ENCODE measurements at regions not wholly inside any gene's neighbourhood (a gene's known extent, or its start where the extent isn't known, plus 50 kb on each side); places are given as distances from the start of the nearest gene placed in this dataset.
"Not testable (repeated sequence)": the region's sequence is repeated elsewhere in the genome, so short reads cannot be mapped to it uniquely, and the experiment has no call there.

- Histone ChIP-seq H3K27me3 (ENCODE audit: control insufficient read depth in 1 of 2, insufficient read depth in 2 of 2, low read length in 2 of 2) (no peaks in the 10 kb centered on the region), H3K4me3 (ENCODE audit: low read depth in 1 of 2, low read length in 2 of 2) (no peak overlapping the region), H3K36me3 (ENCODE audit: control insufficient read depth in 2 of 2, insufficient read depth in 2 of 2, low read length in 1 of 2) (no peaks in the 10 kb centered on the region), H3K4me1 (ENCODE audit: control insufficient read depth in 2 of 2, insufficient read depth in 2 of 2, low read length in 1 of 2) (no peaks in the 10 kb centered on the region), H3K9me3 (ENCODE audit: control insufficient read depth in 2 of 2, insufficient read depth in 1 of 2, low read depth in 1 of 2, low read length in 1 of 2) (no peaks in the 10 kb centered on the region), H3K27ac (ENCODE audit: low read depth in 2 of 2, low read length in 1 of 2) (no peak overlapping the region)
- WGBS, 2 donors, result 62 to 64% methylated on average over 1 of the region's 1 CpG
Measured at GRCh38 chr13:90498096-90498495, 849.4 kb upstream of the MIR17HG start.

- no peaks in the 10 kb centered on the region for H3K9me3 ChIP-seq (ENCODE audit: control insufficient read depth in 2 of 2, insufficient read depth in 1 of 2, low read depth in 1 of 2, low read length in 1 of 2)
Measured at GRCh38 chr13:90498816-90499215, 848.7 kb upstream of the MIR17HG start.

GRCh38 chr13:90500569-90500968, 846.9 kb upstream of the MIR17HG start:
- H3K27me3 ChIP-seq (ENCODE audit: control insufficient read depth in 1 of 2, insufficient read depth in 2 of 2, low read length in 2 of 2), result no peaks in the 10 kb centered on the region

More at GRCh38 chr13:90498816-90499215, 848.7 kb upstream of the MIR17HG start:
- H3K27ac ChIP-seq (ENCODE audit: low read depth in 2 of 2, low read length in 1 of 2), result no peak overlapping the region
- no peak overlapping the region for H3K4me3 ChIP-seq (ENCODE audit: low read depth in 1 of 2, low read length in 2 of 2)
- 2 to 18% methylated on average over 1 of the region's 1 CpG for WGBS, 2 donors
- no peaks in the 10 kb centered on the region for H3K27me3 ChIP-seq (ENCODE audit: control insufficient read depth in 1 of 2, insufficient read depth in 2 of 2, low read length in 2 of 2)
- no peaks in the 10 kb centered on the region for H3K36me3 ChIP-seq (ENCODE audit: control insufficient read depth in 2 of 2, insufficient read depth in 2 of 2, low read length in 1 of 2)
- no peaks in the 10 kb centered on the region for H3K4me1 ChIP-seq (ENCODE audit: control insufficient read depth in 2 of 2, insufficient read depth in 2 of 2, low read length in 1 of 2)

GRCh38 chr13:90502153-90502552, 845.3 kb upstream of the MIR17HG start:
- H3K27ac ChIP-seq (ENCODE audit: low read depth in 2 of 2, low read length in 1 of 2), result no peak overlapping the region
- no peaks in the 10 kb centered on the region for H3K4me1 ChIP-seq (ENCODE audit: control insufficient read depth in 2 of 2, insufficient read depth in 2 of 2, low read length in 1 of 2)
- no peaks in the 10 kb centered on the region for H3K36me3 ChIP-seq (ENCODE audit: control insufficient read depth in 2 of 2, insufficient read depth in 2 of 2, low read length in 1 of 2)
- H3K27me3 ChIP-seq (ENCODE audit: control insufficient read depth in 1 of 2, insufficient read depth in 2 of 2, low read length in 2 of 2), result no peaks in the 10 kb centered on the region
- H3K4me3 ChIP-seq (ENCODE audit: low read depth in 1 of 2, low read length in 2 of 2), result no peak overlapping the region
- H3K9me3 ChIP-seq (ENCODE audit: control insufficient read depth in 2 of 2, insufficient read depth in 1 of 2, low read depth in 1 of 2, low read length in 1 of 2), result no peaks in the 10 kb centered on the region
- WGBS, 2 donors, result 79 to 94% methylated on average over 1 of the region's 1 CpG

More at GRCh38 chr13:90500569-90500968, 846.9 kb upstream of the MIR17HG start:
- no peak overlapping the region for H3K27ac ChIP-seq (ENCODE audit: low read depth in 2 of 2, low read length in 1 of 2)
- no peaks in the 10 kb centered on the region for H3K36me3 ChIP-seq (ENCODE audit: control insufficient read depth in 2 of 2, insufficient read depth in 2 of 2, low read length in 1 of 2)
- no peaks in the 10 kb centered on the region for H3K4me1 ChIP-seq (ENCODE audit: control insufficient read depth in 2 of 2, insufficient read depth in 2 of 2, low read length in 1 of 2)
- no peaks in the 10 kb centered on the region for H3K9me3 ChIP-seq (ENCODE audit: control insufficient read depth in 2 of 2, insufficient read depth in 1 of 2, low read depth in 1 of 2, low read length in 1 of 2)
- no peak overlapping the region for H3K4me3 ChIP-seq (ENCODE audit: low read depth in 1 of 2, low read length in 2 of 2)
- 38 to 64% methylated on average over 2 of the region's 2 CpGs for WGBS, 2 donors

DNA sequence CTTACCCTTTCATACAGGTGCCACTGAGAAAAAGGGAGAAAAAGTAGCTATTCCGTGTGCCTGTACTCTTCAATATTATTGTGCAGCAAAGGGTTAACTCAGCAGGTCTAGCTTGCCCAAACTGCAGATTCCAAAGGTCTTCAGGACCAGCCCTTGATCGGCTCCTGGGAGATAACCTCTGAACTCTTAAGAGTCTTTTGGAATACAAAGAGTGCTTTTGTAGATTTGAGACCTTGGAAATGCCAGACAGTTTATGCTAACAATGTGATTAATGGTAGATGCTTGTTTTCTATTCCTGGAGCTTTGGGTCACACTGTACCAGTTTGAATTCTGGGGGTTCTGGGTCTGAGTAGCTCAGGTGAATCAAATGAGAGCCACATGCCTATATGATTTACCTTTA, 844.7 kb upstream of the MIR17HG start:
- no peaks in the 10 kb centered on the region for H3K9me3 ChIP-seq (ENCODE audit: control insufficient read depth in 2 of 2, insufficient read depth in 1 of 2, low read depth in 1 of 2, low read length in 1 of 2)
- no peak overlapping the region for H3K4me3 ChIP-seq (ENCODE audit: low read depth in 1 of 2, low read length in 2 of 2)
- H3K4me1 ChIP-seq (ENCODE audit: control insufficient read depth in 2 of 2, insufficient read depth in 2 of 2, low read length in 1 of 2), result no peaks in the 10 kb centered on the region
- H3K27me3 ChIP-seq (ENCODE audit: control insufficient read depth in 1 of 2, insufficient read depth in 2 of 2, low read length in 2 of 2), result no peaks in the 10 kb centered on the region
- H3K27ac ChIP-seq (ENCODE audit: low read depth in 2 of 2, low read length in 1 of 2), result no peak overlapping the region
- WGBS, 2 donors, result 20 to 24% methylated on average over 2 of the region's 2 CpGs
- no peaks in the 10 kb centered on the region for H3K36me3 ChIP-seq (ENCODE audit: control insufficient read depth in 2 of 2, insufficient read depth in 2 of 2, low read length in 1 of 2)

DNA sequence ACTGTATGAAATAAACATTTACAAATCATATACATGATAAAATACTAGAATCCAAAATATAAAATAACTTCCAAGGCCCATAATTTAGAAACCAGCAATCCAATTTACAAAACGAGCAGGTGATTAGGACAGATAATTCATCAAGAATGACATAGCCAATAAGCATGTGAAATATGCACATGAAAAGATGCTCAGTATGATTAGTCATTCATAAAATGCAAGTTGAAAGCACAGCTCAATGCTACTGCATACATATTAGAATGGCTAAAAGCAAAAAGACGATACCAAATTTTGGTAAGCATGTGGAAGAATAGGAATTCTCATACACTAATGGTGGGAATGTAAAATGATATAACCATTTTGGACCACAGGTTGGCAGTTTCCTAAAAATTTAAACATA, 837.2 kb upstream of the MIR17HG start:
- Histone ChIP-seq H3K27me3 (ENCODE audit: control insufficient read depth in 1 of 2, insufficient read depth in 2 of 2, low read length in 2 of 2) (no peaks in the 10 kb centered on the region), H3K36me3 (ENCODE audit: control insufficient read depth in 2 of 2, insufficient read depth in 2 of 2, low read length in 1 of 2) (no peaks in the 10 kb centered on the region), H3K27ac (ENCODE audit: low read depth in 2 of 2, low read length in 1 of 2) (no peak overlapping the region), H3K4me1 (ENCODE audit: control insufficient read depth in 2 of 2, insufficient read depth in 2 of 2, low read length in 1 of 2) (no peaks in the 10 kb centered on the region), H3K4me3 (ENCODE audit: low read depth in 1 of 2, low read length in 2 of 2) (no peak overlapping the region), H3K9me3 (ENCODE audit: control insufficient read depth in 2 of 2, insufficient read depth in 1 of 2, low read depth in 1 of 2, low read length in 1 of 2) (no peaks in the 10 kb centered on the region)
- 74 to 79% methylated on average over 2 of the region's 2 CpGs for WGBS, 2 donors

DNA sequence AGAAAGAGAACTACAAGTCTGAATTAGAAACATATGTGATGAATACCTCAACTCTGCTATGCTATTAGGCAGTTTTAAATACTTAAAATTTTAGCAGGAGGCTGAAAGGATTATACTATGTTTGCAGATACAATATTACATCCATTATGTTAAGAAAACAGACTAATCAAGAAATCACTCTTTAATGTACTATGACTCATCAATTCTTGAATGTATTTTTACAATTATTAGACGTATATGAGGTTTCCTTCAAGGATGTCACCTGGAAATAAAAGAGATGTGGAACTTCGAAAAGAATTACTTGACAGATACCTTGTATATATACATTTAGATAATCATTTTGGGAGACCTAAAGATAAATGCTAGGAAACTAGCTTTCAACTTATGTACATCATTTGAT, 835.6 kb upstream of the MIR17HG start:
- Histone ChIP-seq H3K27me3 (ENCODE audit: control insufficient read depth in 1 of 2, insufficient read depth in 2 of 2, low read length in 2 of 2) (no peaks in the 10 kb centered on the region), H3K27ac (ENCODE audit: low read depth in 2 of 2, low read length in 1 of 2) (no peak overlapping the region), H3K36me3 (ENCODE audit: control insufficient read depth in 2 of 2, insufficient read depth in 2 of 2, low read length in 1 of 2) (no peaks in the 10 kb centered on the region), H3K9me3 (ENCODE audit: control insufficient read depth in 2 of 2, insufficient read depth in 1 of 2, low read depth in 1 of 2, low read length in 1 of 2) (no peaks in the 10 kb centered on the region), H3K4me3 (ENCODE audit: low read depth in 1 of 2, low read length in 2 of 2) (no peak overlapping the region), H3K4me1 (ENCODE audit: control insufficient read depth in 2 of 2, insufficient read depth in 2 of 2, low read length in 1 of 2) (no peaks in the 10 kb centered on the region)
- WGBS, 2 donors, result 42 to 55% methylated on average over 2 of the region's 2 CpGs

DNA sequence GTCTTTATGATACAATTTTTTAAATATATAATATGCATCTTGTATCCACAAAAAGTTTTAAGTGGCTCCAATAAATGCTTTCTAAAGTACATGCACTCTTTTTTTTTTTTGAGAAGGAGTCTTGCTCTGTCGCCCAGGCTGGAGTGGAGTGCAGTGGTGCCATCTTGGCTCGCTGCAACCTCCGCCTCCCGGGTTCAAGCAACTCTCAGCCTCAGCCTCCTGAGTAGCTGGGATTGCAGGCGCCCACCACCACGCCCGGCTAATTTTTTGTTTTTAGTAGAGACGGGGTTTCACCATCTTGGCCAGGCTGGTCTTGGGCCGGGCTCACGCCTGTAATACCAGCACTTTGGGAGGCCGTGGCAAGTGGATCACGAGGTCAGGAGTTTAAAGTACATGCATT, 832.8 kb upstream of the MIR17HG start:
- H3K36me3 ChIP-seq (ENCODE audit: control insufficient read depth in 2 of 2, insufficient read depth in 2 of 2, low read length in 1 of 2); H3K27me3 ChIP-seq (ENCODE audit: control insufficient read depth in 1 of 2, insufficient read depth in 2 of 2, low read length in 2 of 2); H3K4me1 ChIP-seq (ENCODE audit: control insufficient read depth in 2 of 2, insufficient read depth in 2 of 2, low read length in 1 of 2); H3K9me3 ChIP-seq (ENCODE audit: control insufficient read depth in 2 of 2, insufficient read depth in 1 of 2, low read depth in 1 of 2, low read length in 1 of 2); H3K4me3 ChIP-seq (ENCODE audit: low read depth in 1 of 2, low read length in 2 of 2); H3K27ac ChIP-seq (ENCODE audit: low read depth in 2 of 2, low read length in 1 of 2): not testable (repeated sequence)
- WGBS, 2 donors, result 90 to 93% methylated on average over 12 of the region's 12 CpGs

GRCh38 chr13:90518417-90518816, 829.1 kb upstream of the MIR17HG start:
- H3K27ac ChIP-seq (ENCODE audit: low read depth in 2 of 2, low read length in 1 of 2), result no peak overlapping the region
- H3K36me3 ChIP-seq (ENCODE audit: control insufficient read depth in 2 of 2, insufficient read depth in 2 of 2, low read length in 1 of 2), result no peaks in the 10 kb centered on the region
- no peak overlapping the region for H3K4me3 ChIP-seq (ENCODE audit: low read depth in 1 of 2, low read length in 2 of 2)

DNA sequence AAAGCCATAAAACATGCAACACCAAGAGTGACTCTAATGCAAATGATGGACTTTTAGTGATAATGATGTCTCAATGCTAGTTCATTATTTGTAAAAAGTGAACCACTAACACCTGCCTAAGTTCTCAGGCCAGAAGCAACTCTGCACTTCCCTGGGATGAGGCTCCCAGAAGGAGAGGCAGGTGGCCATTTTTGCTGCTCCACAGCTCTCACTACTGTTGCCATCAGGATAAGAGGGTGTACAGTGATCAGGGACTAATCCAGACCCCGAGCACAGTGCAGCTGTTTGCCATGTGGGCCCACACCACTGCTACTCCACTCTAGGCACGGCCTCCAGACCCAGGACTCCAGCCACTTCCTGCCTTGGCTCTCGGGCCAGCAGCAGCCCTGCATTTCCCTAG, 828.3 kb upstream of the MIR17HG start:
- Histone ChIP-seq H3K4me1 (ENCODE audit: control insufficient read depth in 2 of 2, insufficient read depth in 2 of 2, low read length in 1 of 2) (no peaks in the 10 kb centered on the region), H3K27me3 (ENCODE audit: control insufficient read depth in 1 of 2, insufficient read depth in 2 of 2, low read length in 2 of 2) (no peaks in the 10 kb centered on the region), H3K36me3 (ENCODE audit: control insufficient read depth in 2 of 2, insufficient read depth in 2 of 2, low read length in 1 of 2) (no peaks in the 10 kb centered on the region), H3K27ac (ENCODE audit: low read depth in 2 of 2, low read length in 1 of 2) (no peak overlapping the region), H3K9me3 (ENCODE audit: control insufficient read depth in 2 of 2, insufficient read depth in 1 of 2, low read depth in 1 of 2, low read length in 1 of 2) (peaks cover 0 to 3% of the 10 kb centered on the region in 2 donors), H3K4me3 (ENCODE audit: low read depth in 1 of 2, low read length in 2 of 2) (no peak overlapping the region)
- WGBS, 2 donors, result 30 to 36% methylated on average over 3 of the region's 3 CpGs

More at GRCh38 chr13:90518417-90518816, 829.1 kb upstream of the MIR17HG start:
- Histone ChIP-seq H3K4me1 (ENCODE audit: control insufficient read depth in 2 of 2, insufficient read depth in 2 of 2, low read length in 1 of 2) (no peaks in the 10 kb centered on the region), H3K9me3 (ENCODE audit: control insufficient read depth in 2 of 2, insufficient read depth in 1 of 2, low read depth in 1 of 2, low read length in 1 of 2) (peaks cover 0 to 3% of the 10 kb centered on the region in 2 donors), H3K27me3 (ENCODE audit: control insufficient read depth in 1 of 2, insufficient read depth in 2 of 2, low read length in 2 of 2) (no peaks in the 10 kb centered on the region)

Data from esophagus (tissue), 2 donors.